ENCODE measurements at regions not wholly inside any gene's neighbourhood (a gene's known extent, or its start where the extent isn't known, plus 50 kb on each side); places are given as distances from the start of the nearest gene placed in this dataset.

DNA sequence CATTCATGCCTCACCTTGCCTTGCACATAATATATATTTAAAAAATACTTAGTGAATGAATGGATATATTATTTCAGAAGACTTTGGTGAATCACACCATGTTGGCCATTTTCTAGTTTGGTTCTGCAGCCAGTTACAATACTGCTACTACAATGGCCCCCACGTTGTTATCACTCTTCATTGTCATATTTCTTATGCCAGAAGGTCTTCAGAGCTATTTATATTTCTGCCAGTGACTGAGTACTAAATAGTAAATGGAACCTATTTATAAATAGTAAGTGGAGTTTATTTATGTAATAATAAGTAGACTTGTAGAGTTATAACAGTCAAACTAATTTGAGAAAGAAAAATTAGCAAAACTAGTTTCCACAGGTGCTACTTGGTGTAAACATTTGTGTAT lies 516.6 kb upstream of the SYT4 start:
- TF ChIP-seq, protein P1, sequence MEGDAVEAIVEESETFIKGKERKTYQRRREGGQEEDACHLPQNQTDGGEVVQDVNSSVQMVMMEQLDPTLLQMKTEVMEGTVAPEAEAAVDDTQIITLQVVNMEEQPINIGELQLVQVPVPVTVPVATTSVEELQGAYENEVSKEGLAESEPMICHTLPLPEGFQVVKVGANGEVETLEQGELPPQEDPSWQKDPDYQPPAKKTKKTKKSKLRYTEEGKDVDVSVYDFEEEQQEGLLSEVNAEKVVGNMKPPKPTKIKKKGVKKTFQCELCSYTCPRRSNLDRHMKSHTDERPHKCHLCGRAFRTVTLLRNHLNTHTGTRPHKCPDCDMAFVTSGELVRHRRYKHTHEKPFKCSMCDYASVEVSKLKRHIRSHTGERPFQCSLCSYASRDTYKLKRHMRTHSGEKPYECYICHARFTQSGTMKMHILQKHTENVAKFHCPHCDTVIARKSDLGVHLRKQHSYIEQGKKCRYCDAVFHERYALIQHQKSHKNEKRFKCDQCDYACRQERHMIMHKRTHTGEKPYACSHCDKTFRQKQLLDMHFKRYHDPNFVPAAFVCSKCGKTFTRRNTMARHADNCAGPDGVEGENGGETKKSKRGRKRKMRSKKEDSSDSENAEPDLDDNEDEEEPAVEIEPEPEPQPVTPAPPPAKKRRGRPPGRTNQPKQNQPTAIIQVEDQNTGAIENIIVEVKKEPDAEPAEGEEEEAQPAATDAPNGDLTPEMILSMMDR (conservative IDR thresholded peaks at IDR 0.05): no peak
- TF ChIP-seq ZFX (IDR thresholded peaks at IDR 0.05): no peak
